ENCODE measurements at regions not wholly inside any gene's neighbourhood (a gene's known extent, or its start where the extent isn't known, plus 50 kb on each side); places are given as distances from the start of the nearest gene placed in this dataset.
"Not testable (repeated sequence)": the region's sequence is repeated elsewhere in the genome, so short reads cannot be mapped to it uniquely, and the experiment has no call there.

GRCh38 chrX:55356609-55357008 is 91.9 kb upstream of the PAGE3 start:
- TF ChIP-seq, protein P1, sequence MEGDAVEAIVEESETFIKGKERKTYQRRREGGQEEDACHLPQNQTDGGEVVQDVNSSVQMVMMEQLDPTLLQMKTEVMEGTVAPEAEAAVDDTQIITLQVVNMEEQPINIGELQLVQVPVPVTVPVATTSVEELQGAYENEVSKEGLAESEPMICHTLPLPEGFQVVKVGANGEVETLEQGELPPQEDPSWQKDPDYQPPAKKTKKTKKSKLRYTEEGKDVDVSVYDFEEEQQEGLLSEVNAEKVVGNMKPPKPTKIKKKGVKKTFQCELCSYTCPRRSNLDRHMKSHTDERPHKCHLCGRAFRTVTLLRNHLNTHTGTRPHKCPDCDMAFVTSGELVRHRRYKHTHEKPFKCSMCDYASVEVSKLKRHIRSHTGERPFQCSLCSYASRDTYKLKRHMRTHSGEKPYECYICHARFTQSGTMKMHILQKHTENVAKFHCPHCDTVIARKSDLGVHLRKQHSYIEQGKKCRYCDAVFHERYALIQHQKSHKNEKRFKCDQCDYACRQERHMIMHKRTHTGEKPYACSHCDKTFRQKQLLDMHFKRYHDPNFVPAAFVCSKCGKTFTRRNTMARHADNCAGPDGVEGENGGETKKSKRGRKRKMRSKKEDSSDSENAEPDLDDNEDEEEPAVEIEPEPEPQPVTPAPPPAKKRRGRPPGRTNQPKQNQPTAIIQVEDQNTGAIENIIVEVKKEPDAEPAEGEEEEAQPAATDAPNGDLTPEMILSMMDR (IDR thresholded peaks at IDR 0.05), result no peak
- Histone ChIP-seq H3K4me1 (ENCODE audit: low read depth) (no peaks in the 10 kb centered on the region), H3K36me3 (ENCODE audit: low read depth) (no peaks in the 10 kb centered on the region), H3K9me3 (no peaks in the 10 kb centered on the region), H3K4me3 (no peak overlapping the region)
- ATAC-seq (no peak), DNase-seq (no peak)
- intact Hi-C loops (cut with DNase I, micrococcal nuclease), result no loop called here

DNA sequence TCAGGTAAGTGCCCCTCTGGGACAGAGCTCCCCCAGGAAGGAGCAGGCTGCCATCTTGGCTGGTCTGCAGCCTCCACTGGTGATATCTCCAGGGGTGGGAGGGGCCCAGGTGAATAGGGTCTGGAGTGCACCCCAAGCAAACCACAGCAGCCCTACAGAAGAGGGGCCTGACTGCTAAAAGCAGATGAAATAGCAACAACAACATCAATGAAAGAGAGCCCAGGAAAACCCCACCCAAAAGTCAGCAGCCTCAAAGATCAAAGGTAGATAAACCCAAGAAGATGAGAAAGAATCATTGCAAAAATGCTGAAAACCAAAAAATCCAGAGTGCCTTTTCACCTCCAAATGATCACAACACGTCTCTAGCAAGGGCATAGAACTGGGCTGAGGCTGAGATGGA is 92.5 kb upstream of the PAGE3 start:
- no peak for DNase-seq
- H3K4me3 ChIP-seq, result no peak overlapping the region
- no peaks in the 10 kb centered on the region for H3K4me1 ChIP-seq (ENCODE audit: low read depth)
- H3K9me3 ChIP-seq, result no peaks in the 10 kb centered on the region
- TF ChIP-seq, protein P1 (IDR thresholded peaks at IDR 0.05), result no peak
- no peak for ATAC-seq
- intact Hi-C loops (cut with DNase I, micrococcal nuclease), result no loop called here
- no peaks in the 10 kb centered on the region for H3K36me3 ChIP-seq (ENCODE audit: low read depth)

- ATAC-seq (no peak), DNase-seq (no peak)
Measured at GRCh38 chrX:55379396-55379795, 72.5 kb upstream of the MAGEH1 start.

DNA sequence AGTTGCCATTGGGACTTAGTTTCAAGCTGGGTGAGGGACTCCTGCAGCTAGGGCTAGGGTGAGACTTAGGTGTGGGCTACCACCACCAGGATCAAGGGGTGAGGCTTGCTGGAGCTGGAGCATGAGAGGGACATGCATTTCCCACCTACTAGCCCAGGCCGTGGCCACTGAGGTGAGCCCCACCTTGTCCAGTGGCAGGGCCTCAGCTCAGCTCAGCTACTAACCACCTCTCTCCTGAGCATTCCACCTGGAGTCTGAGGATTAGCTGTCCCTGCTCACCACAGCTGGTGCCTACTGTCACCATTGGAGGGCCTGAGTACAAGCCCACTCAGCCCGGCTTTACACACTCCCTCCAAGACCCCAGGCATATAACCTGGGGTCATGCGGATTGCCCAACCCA is 62.6 kb upstream of the MAGEH1 start:
- ATAC-seq (no peak), DNase-seq (no peak)
- no peak overlapping the region for H3K4me3 ChIP-seq
- H3K36me3 ChIP-seq (ENCODE audit: low read depth), result no peaks in the 10 kb centered on the region
- no peaks in the 10 kb centered on the region for H3K9me3 ChIP-seq
- TF ChIP-seq, protein P1 (IDR thresholded peaks at IDR 0.05), result no peak
- no peaks in the 10 kb centered on the region for H3K4me1 ChIP-seq (ENCODE audit: low read depth)
- intact Hi-C loops (cut with DNase I, micrococcal nuclease), result no loop called here

More at GRCh38 chrX:55379396-55379795, 72.5 kb upstream of the MAGEH1 start:
- TF ChIP-seq, protein P1 (IDR thresholded peaks at IDR 0.05), result no peak
- no peaks in the 10 kb centered on the region for H3K36me3 ChIP-seq (ENCODE audit: low read depth)
- no peaks in the 10 kb centered on the region for H3K9me3 ChIP-seq
- no peak overlapping the region for H3K4me3 ChIP-seq
- no peaks in the 10 kb centered on the region for H3K4me1 ChIP-seq (ENCODE audit: low read depth)
- intact Hi-C loops (cut with DNase I, micrococcal nuclease), result no loop called here

DNA sequence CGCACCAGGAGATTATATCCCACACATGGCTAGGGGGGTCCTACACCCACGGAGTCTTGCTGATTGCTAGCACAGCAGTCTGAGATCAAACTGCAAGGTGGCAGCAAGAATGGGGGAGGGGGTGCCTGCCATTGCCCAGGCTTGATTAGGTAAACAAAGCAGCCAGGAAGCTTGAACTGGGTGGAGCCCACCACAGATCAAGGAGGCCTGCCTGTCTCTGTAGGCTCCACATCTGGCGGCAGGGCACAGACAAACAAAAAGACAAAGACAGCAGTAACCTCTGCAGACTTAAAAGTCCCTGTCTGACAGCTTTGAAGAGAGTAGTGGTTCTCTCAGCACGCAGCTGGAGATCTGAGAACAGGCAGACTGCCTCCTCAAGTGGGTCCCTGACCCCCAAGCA is 55.1 kb upstream of the MAGEH1 start:
- intact Hi-C loops (cut with DNase I, micrococcal nuclease); H3K4me3 ChIP-seq; DNase-seq; ATAC-seq; H3K4me1 ChIP-seq (ENCODE audit: low read depth); H3K9me3 ChIP-seq; H3K36me3 ChIP-seq (ENCODE audit: low read depth): not testable (repeated sequence)
